Loucy (cell line): ENCODE measurements at regions not wholly inside any gene's neighbourhood (a gene's known extent, or its start where the extent isn't known, plus 50 kb on each side); places are given as distances from the start of the nearest gene placed in this dataset.

Source experiments
- H2AFZ ChIP-seq: fragments of 200-600 bp; sonication (generic); 2 replicates; pipeline ENCODE4 v1.6.0; 2016; ENCODE audit warnings: antibody characterized with exemption, mild to moderate bottlenecking, low read length, moderate library complexity
- H3F3A ChIP-seq: fragments of 200-600 bp; 2 replicates; pipeline ENCODE4 v1.6.0; 2016; ENCODE audit warnings: antibody characterized with exemption, low read depth, mild to moderate bottlenecking
- H3K27me3 ChIP-seq: fragments of 200-600 bp; sonication (generic); 2 replicates; pipeline ENCODE4 v1.6.1; 2014; ENCODE audit warnings: low read length, mild to moderate bottlenecking; ENCODE audit not compliant: insufficient read depth, poor library complexity, severe bottlenecking
- H3K36me3 ChIP-seq: fragments of 200-600 bp; sonication (generic); 2 replicates; pipeline ENCODE4 v1.6.1; 2016; ENCODE audit warnings: low read length; ENCODE audit not compliant: insufficient read depth
- H3K4me1 ChIP-seq: fragments of 200-600 bp; sonication (generic); 2 replicates; pipeline ENCODE4 v1.5.1; 2014; ENCODE audit warnings: low read length, mild to moderate bottlenecking; ENCODE audit not compliant: insufficient read depth, poor library complexity, severe bottlenecking
- H3K4me2 ChIP-seq: fragments of 200-600 bp; sonication (generic); 2 replicates; pipeline ENCODE4 v1.6.0; 2014; ENCODE audit warnings: antibody characterized with exemption, low read length, low read depth, mild to moderate bottlenecking; ENCODE audit not compliant: poor library complexity, severe bottlenecking
- H3K4me3 ChIP-seq: fragments of 200-600 bp; sonication (generic); 2 replicates; pipeline ENCODE4 v1.5.1; 2014; ENCODE audit warnings: low read length, mild to moderate bottlenecking, mixed read lengths; ENCODE audit not compliant: poor library complexity, severe bottlenecking
- H3K79me2 ChIP-seq: fragments of 200-600 bp; sonication (generic); 2 replicates; pipeline ENCODE4 v1.6.1; 2014; ENCODE audit warnings: low read length; ENCODE audit not compliant: insufficient read depth
- H3K9ac ChIP-seq: fragments of 200-600 bp; sonication (generic); 2 replicates; pipeline ENCODE4 v1.6.0; 2014; ENCODE audit warnings: mild to moderate bottlenecking, low read depth, low read length, moderate library complexity; ENCODE audit not compliant: poor library complexity, severe bottlenecking
- H3K9me2 ChIP-seq: fragments of 200-600 bp; sonication (generic); replicated peaks from 2 replicates; pipeline ENCODE4 v1.6.1; 2016; ENCODE audit warnings: low read depth, low read length, mixed read lengths
- H3K9me3 ChIP-seq: fragments of 200-600 bp; sonication (generic); 2 replicates; pipeline ENCODE4 v1.6.1; 2014; ENCODE audit warnings: mild to moderate bottlenecking, antibody characterized with exemption, low read length, low read depth; ENCODE audit not compliant: insufficient read depth
- H4K20me1 ChIP-seq: fragments of 200-600 bp; sonication (generic); 2 replicates; pipeline ENCODE4 v1.6.0; 2014; ENCODE audit warnings: antibody characterized with exemption, low read length, mild to moderate bottlenecking; ENCODE audit not compliant: insufficient read depth, poor library complexity, severe bottlenecking
- EZH2phosphoT487 ChIP-seq: fragments of 200-600 bp; IDR thresholded peaks from 2 replicates; pipeline ENCODE4 v1.6.1; 2018; ENCODE audit warnings: antibody characterized with exemption, mild to moderate bottlenecking, moderate library complexity, borderline replicate concordance
- TF ChIP-seq, protein P1 (sequence below): fragments of 200-600 bp; sonication (generic); conservative IDR thresholded peaks from 2 replicates; pipeline ENCODE4 v1.5.1; 2014; ENCODE audit warnings: mild to moderate bottlenecking, antibody characterized with exemption, low read length

DNA sequence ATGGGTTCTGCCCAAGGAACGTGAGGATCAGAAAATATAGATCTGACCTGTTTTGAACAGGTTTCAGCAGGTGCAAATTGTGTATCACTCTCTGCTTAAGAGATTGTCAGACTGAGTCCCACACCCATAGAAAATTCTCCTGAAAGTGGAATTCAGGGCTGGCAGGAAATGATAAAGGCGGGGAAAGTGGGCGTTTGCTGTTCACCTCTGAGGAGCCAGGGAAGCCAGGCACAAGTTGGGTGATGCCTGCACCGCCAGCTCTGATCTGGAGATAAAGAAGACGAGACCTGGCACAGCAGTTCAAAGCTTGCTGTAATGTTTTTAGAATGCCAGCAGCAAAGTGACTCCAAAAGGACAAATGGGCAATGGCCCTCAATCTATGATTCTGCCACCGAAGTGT is 356.5 kb upstream of the SOX5 start:
- Histone ChIP-seq H3K27me3 (no peaks in the 10 kb centered on the region), H4K20me1 (no peaks in the 10 kb centered on the region), H3K79me2 (no peaks in the 10 kb centered on the region), H3K36me3 (no peaks in the 10 kb centered on the region), H2AFZ (no peak overlapping the region), H3K9ac (no peak overlapping the region), H3K4me2 (no peak overlapping the region), H3K9me3 (no peaks in the 10 kb centered on the region), H3K4me1 (peaks cover 32% of the 10 kb centered on the region), H3F3A (no peaks in the 10 kb centered on the region), H3K9me2 (no peaks in the 10 kb centered on the region), H3K4me3 (no peak overlapping the region)
- TF ChIP-seq, protein P1, sequence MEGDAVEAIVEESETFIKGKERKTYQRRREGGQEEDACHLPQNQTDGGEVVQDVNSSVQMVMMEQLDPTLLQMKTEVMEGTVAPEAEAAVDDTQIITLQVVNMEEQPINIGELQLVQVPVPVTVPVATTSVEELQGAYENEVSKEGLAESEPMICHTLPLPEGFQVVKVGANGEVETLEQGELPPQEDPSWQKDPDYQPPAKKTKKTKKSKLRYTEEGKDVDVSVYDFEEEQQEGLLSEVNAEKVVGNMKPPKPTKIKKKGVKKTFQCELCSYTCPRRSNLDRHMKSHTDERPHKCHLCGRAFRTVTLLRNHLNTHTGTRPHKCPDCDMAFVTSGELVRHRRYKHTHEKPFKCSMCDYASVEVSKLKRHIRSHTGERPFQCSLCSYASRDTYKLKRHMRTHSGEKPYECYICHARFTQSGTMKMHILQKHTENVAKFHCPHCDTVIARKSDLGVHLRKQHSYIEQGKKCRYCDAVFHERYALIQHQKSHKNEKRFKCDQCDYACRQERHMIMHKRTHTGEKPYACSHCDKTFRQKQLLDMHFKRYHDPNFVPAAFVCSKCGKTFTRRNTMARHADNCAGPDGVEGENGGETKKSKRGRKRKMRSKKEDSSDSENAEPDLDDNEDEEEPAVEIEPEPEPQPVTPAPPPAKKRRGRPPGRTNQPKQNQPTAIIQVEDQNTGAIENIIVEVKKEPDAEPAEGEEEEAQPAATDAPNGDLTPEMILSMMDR = no peak
- no peak for TF ChIP-seq EZH2phosphoT487

DNA sequence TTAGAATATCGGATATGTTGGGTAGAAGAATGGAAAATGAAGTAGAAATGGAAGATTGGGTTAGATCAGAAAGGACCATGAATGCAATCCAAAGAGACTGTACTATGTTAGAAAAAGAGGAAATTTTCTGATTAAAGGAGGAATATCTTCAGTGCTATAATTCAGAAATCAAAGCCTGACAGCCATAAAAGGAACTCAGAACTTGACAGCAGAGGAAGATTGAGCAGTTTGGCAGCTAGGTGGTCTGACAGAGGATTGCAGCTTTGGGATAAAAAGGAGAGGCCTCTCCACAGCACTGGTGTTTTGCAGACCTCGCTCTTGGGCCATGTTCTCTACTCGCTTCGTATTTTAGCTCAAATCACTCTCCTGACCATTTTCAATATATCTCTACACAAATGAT is 354.8 kb upstream of the SOX5 start:
- Histone ChIP-seq H3K79me2 (no peaks in the 10 kb centered on the region), H3F3A (no peaks in the 10 kb centered on the region), H3K9me3 (no peaks in the 10 kb centered on the region), H3K9me2 (no peaks in the 10 kb centered on the region), H2AFZ (no peak overlapping the region), H3K27me3 (no peaks in the 10 kb centered on the region), H3K4me1 (peaks cover 32% of the 10 kb centered on the region), H3K36me3 (no peaks in the 10 kb centered on the region), H3K9ac (no peak overlapping the region), H3K4me3 (no peak overlapping the region), H3K4me2 (no peak overlapping the region), H4K20me1 (no peaks in the 10 kb centered on the region)
- no peak for TF ChIP-seq EZH2phosphoT487
- TF ChIP-seq, protein P1 = no peak

DNA sequence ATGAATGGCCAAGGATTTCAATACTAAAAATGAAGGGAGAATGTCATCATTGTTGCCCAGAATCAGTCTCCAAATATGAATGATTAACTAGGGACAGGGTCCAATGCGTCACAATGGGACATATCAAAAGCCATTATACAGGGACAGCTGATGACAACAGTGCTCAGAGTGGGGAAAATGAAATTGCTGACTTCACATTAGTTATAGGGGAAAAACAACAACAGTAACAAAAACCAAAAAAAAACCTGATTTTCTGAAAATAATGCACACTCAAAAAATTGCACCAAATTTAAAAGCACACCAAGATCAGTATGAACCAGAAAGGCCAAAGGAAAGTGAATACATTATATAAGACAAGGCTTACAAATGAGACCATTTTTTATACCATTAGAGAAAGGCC is 353.2 kb upstream of the SOX5 start:
- no peak overlapping the region for H3K4me3 ChIP-seq
- H4K20me1 ChIP-seq = no peaks in the 10 kb centered on the region
- no peaks in the 10 kb centered on the region for H3K27me3 ChIP-seq
- H2AFZ ChIP-seq = no peak overlapping the region
- no peak overlapping the region for H3K9ac ChIP-seq
- no peak overlapping the region for H3K4me2 ChIP-seq
- no peaks in the 10 kb centered on the region for H3K36me3 ChIP-seq
- no peaks in the 10 kb centered on the region for H3F3A ChIP-seq
- no peaks in the 10 kb centered on the region for H3K9me3 ChIP-seq
- peaks cover 21% of the 10 kb centered on the region for H3K4me1 ChIP-seq
- H3K79me2 ChIP-seq = no peaks in the 10 kb centered on the region
- H3K9me2 ChIP-seq = no peaks in the 10 kb centered on the region
- TF ChIP-seq, protein P1 = no peak
- TF ChIP-seq EZH2phosphoT487 = no peak
